GM06990 (cell line): ENCODE measurements at regions not wholly inside any gene's neighbourhood (a gene's known extent, or its start where the extent isn't known, plus 50 kb on each side); places are given as distances from the start of the nearest gene placed in this dataset.

Experiments used
- DNase-seq: peaks from one replicate; pipeline ENCODE4 v3.0.0-alpha.2; 2011; ENCODE audit not compliant: insufficient read length; ENCODE audit errors: extremely low read depth
- H3K27me3 ChIP-seq: replicated peaks from 2 replicates; pipeline ENCODE4 v1.6.0; 2011; ENCODE audit warnings: low read length; ENCODE audit not compliant: control insufficient read depth, insufficient read depth
- H3K36me3 ChIP-seq: 2 replicates; pipeline ENCODE4 v1.5.1; 2011; ENCODE audit warnings: low read length; ENCODE audit not compliant: control insufficient read depth, insufficient read depth
- H3K4me3 ChIP-seq: replicated peaks from 2 replicates; pipeline ENCODE4 v1.5.1; 2011; ENCODE audit warnings: low read depth, mild to moderate bottlenecking, control low read depth, low read length
- TF ChIP-seq, protein P1 (sequence below): IDR thresholded peaks from 2 replicates; pipeline ENCODE4 v1.5.1; 2011; ENCODE audit warnings: low read length, control low read depth, mild to moderate bottlenecking, inconsistent platforms; ENCODE audit not compliant: insufficient read depth, poor library complexity, severe bottlenecking

DNA sequence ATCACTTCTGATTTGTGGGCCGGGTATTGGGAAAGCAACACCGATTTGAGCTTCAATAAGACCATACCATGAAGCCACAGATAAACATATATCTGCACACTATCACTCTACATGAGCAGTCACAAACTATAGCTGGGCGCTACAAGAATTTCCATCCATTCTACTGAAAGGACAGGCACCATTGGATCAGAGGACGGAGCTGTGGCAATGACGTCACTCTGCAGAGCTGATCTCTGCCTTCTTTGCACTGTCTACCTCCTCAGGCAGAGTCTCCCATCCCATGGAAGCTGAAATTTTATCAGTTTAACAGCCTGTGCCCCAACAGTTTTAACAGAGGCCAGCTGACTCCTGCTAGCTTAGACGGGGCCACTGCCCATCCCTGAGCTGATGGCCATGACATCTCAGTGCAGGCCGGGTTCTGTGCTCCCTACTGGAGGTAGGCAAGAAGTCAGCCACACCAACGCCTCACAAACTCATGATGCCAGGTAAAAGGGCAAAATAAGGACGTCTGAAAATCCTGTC lies 389.6 kb upstream of the SALL3 start:
- Histone ChIP-seq H3K27me3 (no peaks in the 10 kb centered on the region), H3K36me3 (no peaks in the 10 kb centered on the region), H3K4me3 (no peak overlapping the region)
- TF ChIP-seq, protein P1, sequence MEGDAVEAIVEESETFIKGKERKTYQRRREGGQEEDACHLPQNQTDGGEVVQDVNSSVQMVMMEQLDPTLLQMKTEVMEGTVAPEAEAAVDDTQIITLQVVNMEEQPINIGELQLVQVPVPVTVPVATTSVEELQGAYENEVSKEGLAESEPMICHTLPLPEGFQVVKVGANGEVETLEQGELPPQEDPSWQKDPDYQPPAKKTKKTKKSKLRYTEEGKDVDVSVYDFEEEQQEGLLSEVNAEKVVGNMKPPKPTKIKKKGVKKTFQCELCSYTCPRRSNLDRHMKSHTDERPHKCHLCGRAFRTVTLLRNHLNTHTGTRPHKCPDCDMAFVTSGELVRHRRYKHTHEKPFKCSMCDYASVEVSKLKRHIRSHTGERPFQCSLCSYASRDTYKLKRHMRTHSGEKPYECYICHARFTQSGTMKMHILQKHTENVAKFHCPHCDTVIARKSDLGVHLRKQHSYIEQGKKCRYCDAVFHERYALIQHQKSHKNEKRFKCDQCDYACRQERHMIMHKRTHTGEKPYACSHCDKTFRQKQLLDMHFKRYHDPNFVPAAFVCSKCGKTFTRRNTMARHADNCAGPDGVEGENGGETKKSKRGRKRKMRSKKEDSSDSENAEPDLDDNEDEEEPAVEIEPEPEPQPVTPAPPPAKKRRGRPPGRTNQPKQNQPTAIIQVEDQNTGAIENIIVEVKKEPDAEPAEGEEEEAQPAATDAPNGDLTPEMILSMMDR, result no peak
- no peak for DNase-seq

DNA sequence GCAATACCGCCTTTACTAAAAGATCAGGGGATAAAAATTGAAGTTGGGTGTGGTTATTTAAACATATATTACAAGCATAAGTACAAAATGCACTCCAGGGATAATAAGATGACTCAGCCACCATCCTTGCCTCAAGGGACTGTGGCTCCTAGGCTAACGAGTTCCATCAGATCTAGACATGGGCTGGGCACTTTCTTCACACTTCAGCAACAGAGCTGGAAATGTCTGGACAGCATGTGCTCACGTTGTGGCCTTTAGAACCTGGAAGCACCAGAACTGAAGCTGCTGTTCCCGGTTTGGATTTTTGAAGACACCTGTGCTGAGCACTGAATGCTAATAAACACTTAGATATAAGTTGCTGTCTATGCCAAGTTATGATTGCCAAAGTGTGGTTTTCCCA lies 384.2 kb upstream of the SALL3 start:
- Histone ChIP-seq H3K27me3 (no peaks in the 10 kb centered on the region), H3K4me3 (no peak overlapping the region), H3K36me3 (no peaks in the 10 kb centered on the region)
- no peak for DNase-seq
- TF ChIP-seq, protein P1, result no peak

DNA sequence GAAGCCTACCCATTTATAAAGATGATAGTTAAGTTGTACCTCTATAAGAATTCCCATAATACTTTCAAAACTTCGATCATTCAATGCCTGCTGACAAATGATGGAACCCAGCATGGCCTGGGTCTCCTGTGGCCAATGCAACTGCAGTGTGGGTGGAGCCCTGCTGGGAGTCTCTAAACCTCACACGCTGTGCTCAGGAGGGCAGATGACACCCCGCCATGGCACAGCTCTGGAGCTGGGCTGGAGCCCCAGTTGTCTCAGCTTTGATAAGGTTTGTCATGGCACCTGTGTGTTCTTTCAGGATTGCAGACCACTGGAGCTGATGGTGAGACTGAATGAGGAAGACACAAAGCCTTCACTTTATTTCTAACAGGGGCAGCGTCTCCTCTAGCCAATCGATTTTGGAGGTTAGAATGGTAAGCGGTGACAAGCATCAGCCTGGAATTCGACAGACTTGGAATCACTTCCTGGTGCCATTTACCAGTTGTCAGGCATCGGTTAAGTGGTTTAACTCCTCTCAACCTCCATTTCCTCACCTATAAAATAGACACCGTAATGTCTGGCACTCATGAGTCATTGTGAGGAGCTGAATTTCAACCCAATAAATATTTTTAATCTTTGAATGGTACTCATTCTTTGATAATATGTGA lies 383.6 kb upstream of the SALL3 start:
- no peaks in the 10 kb centered on the region for H3K27me3 ChIP-seq
- no peak for DNase-seq
- TF ChIP-seq, protein P1, result no peak
- no peak overlapping the region for H3K4me3 ChIP-seq
- no peaks in the 10 kb centered on the region for H3K36me3 ChIP-seq

DNA sequence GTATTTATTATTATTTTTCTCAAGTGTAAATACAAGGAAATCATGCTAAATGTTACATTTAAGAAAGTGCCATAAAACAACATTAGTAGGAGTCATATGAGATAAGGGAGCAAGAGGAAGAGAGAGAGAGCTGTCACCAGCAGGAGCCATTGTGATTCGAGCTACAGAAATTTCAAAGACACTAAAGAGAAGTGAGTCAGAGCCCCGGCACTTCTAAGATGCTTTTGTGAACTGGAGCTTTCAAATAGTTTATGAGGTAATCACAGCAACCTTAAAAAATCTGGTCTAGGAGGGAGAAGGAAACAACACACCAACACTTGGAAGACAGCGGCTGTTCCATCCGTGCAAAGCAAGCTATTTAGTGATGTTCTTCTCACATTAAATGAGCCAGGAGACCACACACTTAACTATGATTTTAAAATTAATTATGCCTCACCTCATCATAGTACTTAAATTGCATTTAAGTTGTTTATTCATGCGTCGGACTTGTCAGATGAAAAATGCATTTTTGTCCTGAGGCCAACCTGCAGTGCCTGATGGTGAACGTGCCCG lies 382.7 kb upstream of the SALL3 start:
- TF ChIP-seq, protein P1, result no peak
- Histone ChIP-seq H3K27me3 (no peaks in the 10 kb centered on the region), H3K36me3 (no peaks in the 10 kb centered on the region), H3K4me3 (no peak overlapping the region)
- no peak for DNase-seq

DNA sequence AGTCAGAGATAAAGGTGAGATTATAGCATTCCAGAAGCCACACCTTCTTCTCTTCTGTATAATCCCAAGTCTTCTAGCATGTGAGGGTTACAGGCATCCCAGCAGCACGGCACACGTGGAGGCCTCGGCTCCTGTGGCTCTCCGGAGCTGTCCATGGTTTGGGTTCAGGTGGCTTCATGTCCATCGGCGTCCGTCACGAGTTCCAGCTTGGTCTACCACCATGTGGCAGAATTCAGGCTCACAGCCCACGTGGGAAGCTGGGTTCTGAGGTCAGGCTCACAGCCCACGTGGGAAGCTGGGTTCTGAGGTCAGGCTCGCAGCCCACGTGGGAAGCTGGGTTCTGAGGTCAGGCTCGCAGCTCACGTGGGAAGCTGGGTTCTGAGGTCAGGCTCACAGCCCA lies 378.3 kb upstream of the SALL3 start:
- H3K4me3 ChIP-seq, result no peak overlapping the region
- H3K27me3 ChIP-seq, result no peaks in the 10 kb centered on the region
- H3K36me3 ChIP-seq, result no peaks in the 10 kb centered on the region
- DNase-seq, result no peak
- TF ChIP-seq, protein P1, result no peak
